ENCODE measurements at regions not wholly inside any gene's neighbourhood (a gene's known extent, or its start where the extent isn't known, plus 50 kb on each side); places are given as distances from the start of the nearest gene placed in this dataset.
"Not testable (repeated sequence)": the region's sequence is repeated elsewhere in the genome, so short reads cannot be mapped to it uniquely, and the experiment has no call there.

GRCh38 chr15:84153655-84154140 lies 81.9 kb upstream of the GOLGA6L4 start:
- DNase-seq = not testable (repeated sequence)

GRCh38 chr15:84154314-84154713 lies 81.3 kb upstream of the GOLGA6L4 start:
- DNase-seq = not testable (repeated sequence)

- not testable (repeated sequence) for DNase-seq
Measured at GRCh38 chr15:84154787-84155186, 80.8 kb upstream of the GOLGA6L4 start.

GRCh38 chr15:84155792-84156587 lies 79.6 kb upstream of the GOLGA6L4 start:
- DNase-seq = not testable (repeated sequence)

GRCh38 chr15:84156588-84156840 lies 79.1 kb upstream of the GOLGA6L4 start:
- not testable (repeated sequence) for DNase-seq

- not testable (repeated sequence) for DNase-seq
Measured at GRCh38 chr15:84157056-84157632, 78.4 kb upstream of the GOLGA6L4 start.

- DNase-seq = not testable (repeated sequence)
Measured at GRCh38 chr15:84157857-84158256, 77.7 kb upstream of the GOLGA6L4 start.

GRCh38 chr15:84159346-84160269 lies 76.0 kb upstream of the GOLGA6L4 start:
- not testable (repeated sequence) for DNase-seq

- DNase-seq = not testable (repeated sequence)
Measured at GRCh38 chr15:84164423-84165292, 70.9 kb upstream of the GOLGA6L4 start.

- DNase-seq = not testable (repeated sequence)
Measured at GRCh38 chr15:84170029-84170428, 65.5 kb upstream of the GOLGA6L4 start.

GRCh38 chr15:84173231-84173610 lies 62.4 kb upstream of the GOLGA6L4 start:
- DNase-seq = not testable (repeated sequence)

Measured in NK-92 treated with Interleukin-12 subunit alpha and Interleukin-12 subunit beta, amount 100 ng/mL, for 24 hours (cell line).